ENCODE measurements at regions not wholly inside any gene's neighbourhood (a gene's known extent, or its start where the extent isn't known, plus 50 kb on each side); places are given as distances from the start of the nearest gene placed in this dataset.

DNA sequence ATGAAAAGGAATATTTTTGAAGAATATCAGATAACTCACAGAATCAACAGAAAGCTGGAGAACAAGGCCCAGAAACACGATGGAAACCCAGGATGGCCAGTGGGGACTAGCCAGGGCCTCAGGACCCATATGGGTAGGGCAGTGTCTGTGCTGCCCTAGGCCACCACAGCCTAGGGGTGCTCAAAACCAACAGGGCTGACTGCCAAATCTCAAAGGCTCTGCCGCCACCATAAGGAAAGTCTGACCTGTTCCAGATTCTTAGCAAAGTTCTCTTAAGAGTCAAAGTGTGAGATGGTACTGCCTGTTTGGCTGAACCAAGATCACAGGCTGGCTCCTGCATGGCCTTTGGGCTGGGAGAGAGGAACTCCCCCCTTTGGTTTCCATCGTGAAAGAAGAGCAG lies 164.7 kb upstream of the CTTNBP2NL start:
- no peak for DNase-seq (ENCODE audit: extremely low read depth, low read depth)
- no peak overlapping the region for H3K4me3 ChIP-seq (replicated peaks; ENCODE audit: low read depth, low read length)
- TF ChIP-seq, protein P1, sequence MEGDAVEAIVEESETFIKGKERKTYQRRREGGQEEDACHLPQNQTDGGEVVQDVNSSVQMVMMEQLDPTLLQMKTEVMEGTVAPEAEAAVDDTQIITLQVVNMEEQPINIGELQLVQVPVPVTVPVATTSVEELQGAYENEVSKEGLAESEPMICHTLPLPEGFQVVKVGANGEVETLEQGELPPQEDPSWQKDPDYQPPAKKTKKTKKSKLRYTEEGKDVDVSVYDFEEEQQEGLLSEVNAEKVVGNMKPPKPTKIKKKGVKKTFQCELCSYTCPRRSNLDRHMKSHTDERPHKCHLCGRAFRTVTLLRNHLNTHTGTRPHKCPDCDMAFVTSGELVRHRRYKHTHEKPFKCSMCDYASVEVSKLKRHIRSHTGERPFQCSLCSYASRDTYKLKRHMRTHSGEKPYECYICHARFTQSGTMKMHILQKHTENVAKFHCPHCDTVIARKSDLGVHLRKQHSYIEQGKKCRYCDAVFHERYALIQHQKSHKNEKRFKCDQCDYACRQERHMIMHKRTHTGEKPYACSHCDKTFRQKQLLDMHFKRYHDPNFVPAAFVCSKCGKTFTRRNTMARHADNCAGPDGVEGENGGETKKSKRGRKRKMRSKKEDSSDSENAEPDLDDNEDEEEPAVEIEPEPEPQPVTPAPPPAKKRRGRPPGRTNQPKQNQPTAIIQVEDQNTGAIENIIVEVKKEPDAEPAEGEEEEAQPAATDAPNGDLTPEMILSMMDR (IDR thresholded peaks at IDR 0.05; ENCODE audit: low read depth, low read length, missing control alignments), result no peak

DNA sequence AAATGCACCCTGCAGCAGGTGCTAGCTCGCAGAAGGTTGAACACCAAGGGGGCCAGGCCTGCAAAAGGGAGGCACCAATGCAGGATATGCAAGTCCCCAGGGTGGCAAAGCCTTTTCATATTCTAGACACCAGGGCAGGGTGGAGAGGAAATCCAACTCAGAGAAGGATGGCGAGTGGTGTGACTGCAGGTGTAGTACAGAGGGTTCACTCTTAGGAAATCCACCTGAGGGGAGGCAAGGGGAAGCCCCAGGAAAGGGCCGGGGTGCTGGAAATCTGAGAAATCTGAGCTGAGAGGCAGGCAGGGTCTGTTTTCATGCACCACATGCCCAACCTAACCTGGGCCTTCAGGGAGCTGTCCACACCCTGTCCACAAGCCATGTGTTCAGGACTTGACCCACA lies 163.2 kb upstream of the CTTNBP2NL start:
- TF ChIP-seq, protein P1 (IDR thresholded peaks at IDR 0.05; ENCODE audit: low read depth, low read length, missing control alignments), result no peak
- no peak for DNase-seq (ENCODE audit: extremely low read depth, low read depth)
- H3K4me3 ChIP-seq (replicated peaks; ENCODE audit: low read depth, low read length), result no peak overlapping the region

DNA sequence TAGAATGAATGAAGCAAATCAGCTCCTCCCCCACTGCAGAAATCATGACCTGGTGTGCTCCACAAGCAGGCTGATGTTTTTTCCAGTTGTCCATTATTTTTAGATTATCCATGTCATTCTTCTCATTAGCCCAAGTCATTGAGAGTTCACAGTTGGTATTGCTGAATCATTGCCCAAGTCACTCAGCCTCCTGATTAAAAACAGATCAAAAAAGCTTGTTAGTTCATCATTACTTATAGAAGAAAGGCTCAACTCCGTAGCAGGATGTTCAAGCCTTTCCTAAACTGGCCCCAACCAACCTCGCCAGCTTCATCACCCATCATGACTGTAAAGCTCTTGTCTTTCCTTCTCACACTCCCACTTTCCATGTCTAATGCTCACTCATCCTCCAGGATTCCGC lies 161.3 kb upstream of the CTTNBP2NL start:
- TF ChIP-seq, protein P1 (IDR thresholded peaks at IDR 0.05; ENCODE audit: low read depth, low read length, missing control alignments), result no peak
- H3K4me3 ChIP-seq (replicated peaks; ENCODE audit: low read depth, low read length), result no peak overlapping the region
- DNase-seq (ENCODE audit: extremely low read depth, low read depth), result no peak

DNA sequence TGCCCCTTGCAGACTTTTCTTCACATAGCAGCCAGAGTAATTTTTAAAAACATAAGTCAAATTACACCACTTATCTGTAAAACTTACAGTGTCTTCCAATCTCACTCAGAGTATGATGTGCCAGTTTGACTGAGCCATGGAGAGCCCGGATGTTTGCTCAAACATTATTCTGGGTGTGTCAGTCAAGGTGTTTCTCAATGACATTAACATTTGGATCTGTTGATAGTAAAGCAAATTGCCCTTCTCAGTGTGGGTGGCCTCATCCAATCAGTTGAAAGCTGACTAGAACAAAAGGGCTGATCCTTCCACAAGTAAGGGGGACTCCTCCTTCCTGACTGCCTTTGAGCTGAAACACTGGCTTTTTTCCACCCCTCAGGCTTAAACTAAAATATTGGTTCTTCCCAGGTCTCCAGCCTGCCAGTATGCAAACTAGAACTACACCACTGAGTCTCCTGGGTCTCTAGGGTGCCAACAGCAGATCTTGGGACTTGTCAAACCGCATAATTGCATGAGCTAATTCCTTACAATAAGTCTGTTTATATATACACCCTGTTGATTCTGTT lies 157.9 kb upstream of the CTTNBP2NL start:
- DNase-seq (ENCODE audit: extremely low read depth, low read depth), result no peak
- H3K4me3 ChIP-seq (replicated peaks; ENCODE audit: low read depth, low read length), result no peak overlapping the region
- TF ChIP-seq, protein P1 (IDR thresholded peaks at IDR 0.05; ENCODE audit: low read depth, low read length, missing control alignments), result no peak

DNA sequence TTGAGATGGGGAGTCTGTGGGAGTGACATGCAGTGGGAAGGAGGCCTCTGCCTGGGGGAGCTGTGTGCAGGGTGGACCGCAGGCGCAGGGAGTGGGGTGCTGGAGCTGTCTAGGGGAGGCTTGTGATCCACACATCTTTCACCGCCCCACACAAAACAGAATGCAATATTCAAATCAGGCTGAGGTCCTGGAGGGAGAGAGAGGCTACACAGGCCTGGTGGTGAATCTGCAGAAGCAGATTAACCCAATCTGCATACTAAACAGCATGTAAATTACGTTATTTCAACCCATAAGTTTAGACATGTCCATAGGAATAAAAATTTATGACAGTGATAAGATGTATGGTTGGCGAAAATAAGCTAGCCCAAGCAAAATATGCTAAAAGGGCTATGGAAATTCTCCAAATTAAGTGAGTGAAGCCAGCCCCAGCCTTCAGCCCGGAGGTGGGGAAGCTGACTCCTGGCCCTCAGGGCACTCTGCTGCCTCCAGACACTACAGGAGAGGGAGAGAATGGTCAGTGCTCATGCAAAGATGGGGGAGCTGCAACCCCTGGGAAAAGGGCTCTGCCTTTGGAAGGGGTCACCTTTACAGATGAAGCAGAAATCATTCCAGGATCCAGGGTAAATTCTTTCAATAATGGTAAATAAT lies 156.2 kb upstream of the CTTNBP2NL start:
- TF ChIP-seq, protein P1 (IDR thresholded peaks at IDR 0.05; ENCODE audit: low read depth, low read length, missing control alignments), result no peak
- no peak for DNase-seq (ENCODE audit: extremely low read depth, low read depth)

DNA sequence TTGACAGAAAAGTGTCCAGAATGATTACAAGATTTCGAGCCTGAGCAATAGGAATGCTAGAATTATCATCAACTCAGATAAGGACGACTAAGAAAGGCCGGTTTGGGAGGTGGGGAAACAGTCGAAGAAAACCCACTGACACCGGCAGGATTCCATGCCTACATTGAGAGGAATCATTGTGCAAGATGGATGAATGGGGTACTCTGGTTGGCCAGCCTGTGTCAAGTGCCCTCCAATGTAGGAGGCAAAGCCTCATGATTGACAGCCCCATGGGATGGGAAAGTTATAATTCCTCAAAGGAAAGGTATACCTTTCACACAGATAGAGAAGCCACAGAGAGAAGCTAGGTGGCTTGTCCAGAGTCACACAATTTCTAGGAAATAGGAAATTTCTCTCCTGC lies 153.5 kb upstream of the CTTNBP2NL start:
- DNase-seq (ENCODE audit: extremely low read depth, low read depth), result no peak
- no peak overlapping the region for H3K4me3 ChIP-seq (replicated peaks; ENCODE audit: low read depth, low read length)
- TF ChIP-seq, protein P1 (IDR thresholded peaks at IDR 0.05; ENCODE audit: low read depth, low read length, missing control alignments), result no peak

More for the DNA sequence above, 156.2 kb upstream of the CTTNBP2NL start:
- no peak overlapping the region for H3K4me3 ChIP-seq (replicated peaks; ENCODE audit: low read depth, low read length)
